B cell (primary cell): ENCODE measurements at regions not wholly inside any gene's neighbourhood (a gene's known extent, or its start where the extent isn't known, plus 50 kb on each side); places are given as distances from the start of the nearest gene placed in this dataset.

Source experiments
- ATAC-seq: fragments of 200-7000 bp; cut with Tn5 transposase; one replicate; pipeline ENCODE4 v1.10.0; 2021; ENCODE audit warnings: low read depth, mild to moderate bottlenecking, moderate number of reproducible peaks, moderate library complexity
- CTCF ChIA-PET: fragments of 350-600 bp; sonication (Branson Sonifier 250); formaldehyde crosslinking; loops from one replicate; lab custom pipeline; 2021; ENCODE audit warnings: antibody characterized with exemption, inconsistent platforms; lab: Charles Lee
- POLR2A ChIA-PET: fragments of 350-600 bp; sonication (Branson Sonifier 250); formaldehyde crosslinking; loops from one replicate; lab custom pipeline; 2021; ENCODE audit warnings: antibody characterized with exemption; lab: Charles Lee
- DNase-seq: peaks from one replicate; pipeline ENCODE4 v3.0.0; 2013
- H2AFZ ChIP-seq: 2 replicates; pipeline ENCODE4 v1.6.1; 2012; ENCODE audit warnings: mild to moderate bottlenecking, low read depth, low read length; ENCODE audit not compliant: insufficient read depth, poor library complexity, severe bottlenecking
- H3K27ac ChIP-seq, 2 donors: 1 replicate in 1 of 2; 2 replicates in 1 of 2; pipeline ENCODE4 v1.5.1; 2012 to 2013; ENCODE audit warnings: low read length in 2 of 2, mild to moderate bottlenecking in 2 of 2, moderate library complexity in 1 of 2
- H3K27me3 ChIP-seq, 4 experiments: fragments of 200-600 bp in 1 of 4; sonication (generic) in 1 of 4; replicated peaks in 1 of 4; 1 replicate in 2 of 4; 2 replicates in 2 of 4; pipeline versions ENCODE4 v1.6.1 to v1.7.0; 2013 to 2016; ENCODE audit warnings: low read length in 3 of 4, mild to moderate bottlenecking in 2 of 4, mixed read lengths in 1 of 4, moderate library complexity in 1 of 4; ENCODE audit not compliant: insufficient read depth in 4 of 4, control insufficient read depth in 3 of 4; ENCODE audit errors: control extremely low read depth in 1 of 4
- H3K36me3 ChIP-seq, 2 experiments: replicated peaks in 1 of 2; 1 replicate in 1 of 2; 2 replicates in 1 of 2; pipeline versions ENCODE4 v1.6.1 to v1.7.1; 2013; ENCODE audit warnings: low read length in 1 of 2; ENCODE audit not compliant: insufficient read depth in 2 of 2, control insufficient read depth in 1 of 2; ENCODE audit errors: control extremely low read depth in 1 of 2, extremely low read depth in 1 of 2
- H3K4me1 ChIP-seq, 2 donors: fragments of 200-600 bp in 1 of 2; sonication (generic) in 1 of 2; 1 replicate in 1 of 2; 2 replicates in 1 of 2; pipeline versions ENCODE4 v1.5.1 to v1.6.1; 2013 to 2017; ENCODE audit warnings: low read length in 2 of 2; ENCODE audit not compliant: control insufficient read depth in 2 of 2, insufficient read depth in 2 of 2
- H3K4me2 ChIP-seq: replicated peaks from 2 replicates; pipeline ENCODE3; 2012; ENCODE audit warnings: mild to moderate bottlenecking, low read depth, low read length; ENCODE audit not compliant: poor library complexity, severe bottlenecking
- H3K4me3 ChIP-seq, 5 experiments: fragments of 200-600 bp in 1 of 5; sonication (generic) in 1 of 5; 1 replicate in 3 of 5; 2 replicates in 2 of 5; pipeline versions ENCODE4 v1.5.1 to v1.7.0; 2011 to 2016; ENCODE audit warnings: low read length in 4 of 5, mild to moderate bottlenecking in 4 of 5, low read depth in 2 of 5, control low read depth in 1 of 5, moderate library complexity in 1 of 5; ENCODE audit not compliant: insufficient read depth in 1 of 5; ENCODE audit errors: control extremely low read depth in 1 of 5, extremely low read depth in 1 of 5
- H3K79me2 ChIP-seq: fragments of 200-600 bp; sonication (generic); one replicate; pipeline ENCODE4 v1.6.0; 2016; ENCODE audit warnings: low read length; ENCODE audit not compliant: control insufficient read depth, insufficient read depth
- H3K9ac ChIP-seq: fragments of 200-600 bp; sonication (generic); 2 replicates; pipeline ENCODE4 v1.6.1; 2017; ENCODE audit warnings: mild to moderate bottlenecking, low read length, moderate library complexity
- H3K9me3 ChIP-seq, 3 donors: one replicate each; pipeline versions ENCODE4 v1.6.1 to v1.7.1; 2013; ENCODE audit warnings: low read length in 2 of 3; ENCODE audit not compliant: control insufficient read depth in 2 of 3, insufficient read depth in 1 of 3; ENCODE audit errors: control extremely low read depth in 1 of 3
- H4K20me1 ChIP-seq: 2 replicates; pipeline ENCODE4 v1.6.0; 2012; ENCODE audit warnings: mild to moderate bottlenecking, low read length; ENCODE audit not compliant: insufficient read depth, control insufficient read depth, poor library complexity, severe bottlenecking
- H3K27ac Mint-ChIP-seq: one replicate; pipeline ENCODE4 v1.8.0; 2021; ENCODE audit warnings: mixed read lengths
- H3K27me3 Mint-ChIP-seq: one replicate; pipeline ENCODE4 v1.8.0; 2021; ENCODE audit warnings: mixed read lengths
- H3K4me1 Mint-ChIP-seq: one replicate; pipeline ENCODE4 v1.8.0; 2021; ENCODE audit warnings: mixed read lengths
- H3K4me3 Mint-ChIP-seq: one replicate; pipeline ENCODE4 v1.8.0; 2021; ENCODE audit warnings: mixed read lengths
- H3K9me3 Mint-ChIP-seq: one replicate; pipeline ENCODE4 v1.8.0; 2022; ENCODE audit warnings: mixed read lengths; ENCODE audit not compliant: insufficient read depth
- EZH2 ChIP-seq: IDR thresholded peaks from 2 replicates; pipeline ENCODE4 v1.6.1; 2012; ENCODE audit warnings: borderline replicate concordance, low read depth, mild to moderate bottlenecking, moderate library complexity, low read length; ENCODE audit not compliant: insufficient read depth, poor library complexity, severe bottlenecking
- WGBS: methylation state at CpG from one replicate; pipeline ENCODE4 v1.1.5; 2013; ENCODE audit warnings: missing lambda C conversion rate; ENCODE audit not compliant: insufficient coverage; 5-methylcytosine and 5-hydroxymethylcytosine counted together
- intact Hi-C: fragments of 100-400 bp; cut with micrococcal nuclease; formaldehyde crosslinking; loops from one replicate; pipeline ENCODE4 v1.10.0; 2022
- TF ChIP-seq, protein P1 (sequence below): fragments of 200-600 bp; IDR thresholded peaks from one replicate; pipeline ENCODE4 v1.8.0; 2022; ENCODE audit warnings: antibody characterized with exemption, mild to moderate bottlenecking

DNA sequence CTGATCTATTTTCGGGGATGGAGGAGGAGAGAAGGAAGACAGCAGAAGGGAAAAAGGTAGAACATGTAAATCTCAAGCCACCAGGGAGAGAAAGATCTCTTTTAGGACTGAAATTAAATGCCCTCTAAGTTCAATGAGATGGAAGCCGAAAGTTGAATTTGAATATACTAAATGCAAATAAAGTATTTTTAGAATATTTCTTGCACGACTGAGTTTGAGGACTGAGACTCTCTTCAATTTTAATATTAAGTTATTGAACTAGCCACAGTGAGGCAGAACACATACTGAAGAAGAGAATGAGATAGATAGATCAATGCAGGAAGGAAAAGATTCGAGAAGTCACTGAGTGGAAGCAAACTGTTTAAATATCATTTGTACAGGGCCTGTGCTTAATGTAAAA, 399.9 kb upstream of the CBLB start:
- peak overlapping the region; percentile 67 for H3K4me2 ChIP-seq
- TF ChIP-seq, protein P1, sequence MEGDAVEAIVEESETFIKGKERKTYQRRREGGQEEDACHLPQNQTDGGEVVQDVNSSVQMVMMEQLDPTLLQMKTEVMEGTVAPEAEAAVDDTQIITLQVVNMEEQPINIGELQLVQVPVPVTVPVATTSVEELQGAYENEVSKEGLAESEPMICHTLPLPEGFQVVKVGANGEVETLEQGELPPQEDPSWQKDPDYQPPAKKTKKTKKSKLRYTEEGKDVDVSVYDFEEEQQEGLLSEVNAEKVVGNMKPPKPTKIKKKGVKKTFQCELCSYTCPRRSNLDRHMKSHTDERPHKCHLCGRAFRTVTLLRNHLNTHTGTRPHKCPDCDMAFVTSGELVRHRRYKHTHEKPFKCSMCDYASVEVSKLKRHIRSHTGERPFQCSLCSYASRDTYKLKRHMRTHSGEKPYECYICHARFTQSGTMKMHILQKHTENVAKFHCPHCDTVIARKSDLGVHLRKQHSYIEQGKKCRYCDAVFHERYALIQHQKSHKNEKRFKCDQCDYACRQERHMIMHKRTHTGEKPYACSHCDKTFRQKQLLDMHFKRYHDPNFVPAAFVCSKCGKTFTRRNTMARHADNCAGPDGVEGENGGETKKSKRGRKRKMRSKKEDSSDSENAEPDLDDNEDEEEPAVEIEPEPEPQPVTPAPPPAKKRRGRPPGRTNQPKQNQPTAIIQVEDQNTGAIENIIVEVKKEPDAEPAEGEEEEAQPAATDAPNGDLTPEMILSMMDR = no peak
- TF ChIP-seq EZH2 = no peak
- intact Hi-C loops = no loop called here
- peak overlapping the region; percentile 42 to 69 for H3K27ac ChIP-seq
- no peaks in the 10 kb centered on the region for H3K79me2 ChIP-seq
- H3K4me1 ChIP-seq = peaks cover 31 to 38% of the 10 kb centered on the region in 2 donors
- peak overlapping the region; percentile 47 for H2AFZ ChIP-seq
- Mint-ChIP-seq H3K27me3 (no peaks in the 10 kb centered on the region), H3K27ac (peak overlapping the region; percentile 59), H3K4me3 (peak overlapping the region; percentile 80), H3K9me3 (no peaks in the 10 kb centered on the region), H3K4me1 (peaks cover 37% of the 10 kb centered on the region)
- no peaks in the 10 kb centered on the region for H4K20me1 ChIP-seq
- DNase-seq = peak; percentile 12
- ChIA-PET POLR2A (no interaction called here), CTCF (no interaction called here)
- ATAC-seq = no peak
- peak overlapping the region in 2 of 5 experiments; percentile 18 to 51 for H3K4me3 ChIP-seq
- H3K36me3 ChIP-seq = no peaks in the 10 kb centered on the region
- H3K9ac ChIP-seq = peak overlapping the region; percentile 40
- no CpG with 5 or more reads among the region's 4 CpGs for WGBS
- no peaks in the 10 kb centered on the region for H3K27me3 ChIP-seq
- peaks cover 0 to 3% (median 0%) of the 10 kb centered on the region in 3 donors for H3K9me3 ChIP-seq

DNA sequence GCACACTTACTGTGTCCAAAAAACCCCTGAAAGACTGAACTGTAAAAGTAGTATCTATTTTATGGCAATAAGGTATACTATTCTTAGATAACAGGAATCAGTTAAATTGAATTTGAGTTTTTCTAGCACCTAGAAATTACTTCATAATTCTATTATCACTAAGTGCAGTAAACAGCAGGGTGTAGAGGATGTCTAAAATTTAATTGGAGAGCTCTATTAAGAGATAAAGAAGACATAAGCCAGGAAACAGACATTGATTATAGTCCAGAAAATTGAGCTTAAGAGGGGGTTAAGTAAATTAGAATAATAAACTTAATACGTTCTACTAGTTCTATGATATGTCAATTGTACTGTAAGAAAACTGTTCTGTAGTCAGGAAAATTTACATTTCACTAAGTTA, 403.5 kb upstream of the CBLB start:
- peaks cover 31 to 44% of the 10 kb centered on the region in 2 donors for H3K4me1 ChIP-seq
- peaks cover 45% of the 10 kb centered on the region for H3K4me1 Mint-ChIP-seq
- no CpG with 5 or more reads among the region's 1 CpG for WGBS
- no peak overlapping the region for H3K27ac Mint-ChIP-seq
- no peak for ATAC-seq
- H3K79me2 ChIP-seq = no peaks in the 10 kb centered on the region
- H3K36me3 ChIP-seq = no peaks in the 10 kb centered on the region
- H3K9me3 Mint-ChIP-seq = no peaks in the 10 kb centered on the region
- H3K4me3 ChIP-seq = no peak overlapping the region
- no peak for DNase-seq
- intact Hi-C loops = no loop called here
- TF ChIP-seq, protein P1 = no peak
- no peak for TF ChIP-seq EZH2
- H2AFZ ChIP-seq = no peak overlapping the region
- no peak overlapping the region for H3K27ac ChIP-seq
- H3K4me3 Mint-ChIP-seq = no peak overlapping the region
- ChIA-PET POLR2A (no interaction called here), CTCF (no interaction called here)
- H3K4me2 ChIP-seq = no peak overlapping the region
- no peaks in the 10 kb centered on the region for H3K27me3 Mint-ChIP-seq
- H4K20me1 ChIP-seq = no peaks in the 10 kb centered on the region
- H3K27me3 ChIP-seq = no peaks in the 10 kb centered on the region
- peaks cover 0 to 4% (median 0%) of the 10 kb centered on the region in 3 donors for H3K9me3 ChIP-seq
- no peak overlapping the region for H3K9ac ChIP-seq
